ENCODE measurements at regions not wholly inside any gene's neighbourhood (a gene's known extent, or its start where the extent isn't known, plus 50 kb on each side); places are given as distances from the start of the nearest gene placed in this dataset.
"Not testable (repeated sequence)": the region's sequence is repeated elsewhere in the genome, so short reads cannot be mapped to it uniquely, and the experiment has no call there.

DNA sequence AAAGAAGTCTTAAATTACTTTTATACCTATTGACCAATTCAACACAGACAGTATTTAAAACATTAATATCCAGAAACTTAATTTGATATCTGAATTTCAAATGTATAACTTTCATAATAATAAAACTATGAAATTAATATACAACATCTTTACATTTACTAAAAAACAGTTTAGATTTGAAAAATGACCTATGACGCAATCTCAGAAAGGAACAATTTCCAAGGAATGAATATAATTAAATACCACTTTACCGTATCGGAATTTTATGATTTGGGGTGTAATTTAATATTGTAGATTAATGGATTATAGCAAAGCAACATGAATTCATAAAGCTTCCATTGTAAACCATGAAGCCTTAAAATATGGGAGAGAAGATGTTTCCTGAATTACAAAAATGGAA, 321.5 kb upstream of the TRPM3 start:
- in situ Hi-C loops (cut with MboI; ENCODE audit: low pct_unique_long_range_greater_than_20kb, low sequenced_read_pairs, unreplicated experiment), result no loop called here

DNA sequence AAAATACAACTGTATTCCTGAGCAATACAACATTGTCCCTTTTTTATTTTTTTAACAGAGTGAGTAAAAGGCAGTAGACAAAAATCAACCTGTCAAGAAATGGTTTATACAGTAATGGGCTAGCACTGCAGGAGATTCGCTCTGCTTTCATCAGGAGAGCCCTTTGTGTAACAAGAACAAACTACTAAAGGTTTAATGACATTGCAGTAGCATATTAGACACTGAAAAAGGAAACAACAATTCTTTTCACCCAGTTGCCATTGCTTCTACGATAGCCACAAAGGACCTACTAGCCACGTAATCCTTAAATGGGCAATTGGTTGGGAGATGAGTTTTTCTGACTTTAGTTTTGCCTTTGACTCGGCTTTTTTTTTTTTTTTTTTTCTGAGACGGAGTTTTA, 319.8 kb upstream of the TRPM3 start:
- TF ChIP-seq, protein P1, sequence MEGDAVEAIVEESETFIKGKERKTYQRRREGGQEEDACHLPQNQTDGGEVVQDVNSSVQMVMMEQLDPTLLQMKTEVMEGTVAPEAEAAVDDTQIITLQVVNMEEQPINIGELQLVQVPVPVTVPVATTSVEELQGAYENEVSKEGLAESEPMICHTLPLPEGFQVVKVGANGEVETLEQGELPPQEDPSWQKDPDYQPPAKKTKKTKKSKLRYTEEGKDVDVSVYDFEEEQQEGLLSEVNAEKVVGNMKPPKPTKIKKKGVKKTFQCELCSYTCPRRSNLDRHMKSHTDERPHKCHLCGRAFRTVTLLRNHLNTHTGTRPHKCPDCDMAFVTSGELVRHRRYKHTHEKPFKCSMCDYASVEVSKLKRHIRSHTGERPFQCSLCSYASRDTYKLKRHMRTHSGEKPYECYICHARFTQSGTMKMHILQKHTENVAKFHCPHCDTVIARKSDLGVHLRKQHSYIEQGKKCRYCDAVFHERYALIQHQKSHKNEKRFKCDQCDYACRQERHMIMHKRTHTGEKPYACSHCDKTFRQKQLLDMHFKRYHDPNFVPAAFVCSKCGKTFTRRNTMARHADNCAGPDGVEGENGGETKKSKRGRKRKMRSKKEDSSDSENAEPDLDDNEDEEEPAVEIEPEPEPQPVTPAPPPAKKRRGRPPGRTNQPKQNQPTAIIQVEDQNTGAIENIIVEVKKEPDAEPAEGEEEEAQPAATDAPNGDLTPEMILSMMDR (IDR thresholded peaks at IDR 0.05; ENCODE audit: extremely low read depth, insufficient read depth, missing control alignments), result no peak
- DNase-seq (ENCODE audit: low spot score), result no peak
- in situ Hi-C loops (cut with MboI; ENCODE audit: low pct_unique_long_range_greater_than_20kb, low sequenced_read_pairs, unreplicated experiment), result no loop called here

More for the DNA sequence above, 321.5 kb upstream of the TRPM3 start:
- TF ChIP-seq, protein P1 (IDR thresholded peaks at IDR 0.05; ENCODE audit: extremely low read depth, insufficient read depth, missing control alignments), result no peak
- DNase-seq (ENCODE audit: low spot score), result no peak

DNA sequence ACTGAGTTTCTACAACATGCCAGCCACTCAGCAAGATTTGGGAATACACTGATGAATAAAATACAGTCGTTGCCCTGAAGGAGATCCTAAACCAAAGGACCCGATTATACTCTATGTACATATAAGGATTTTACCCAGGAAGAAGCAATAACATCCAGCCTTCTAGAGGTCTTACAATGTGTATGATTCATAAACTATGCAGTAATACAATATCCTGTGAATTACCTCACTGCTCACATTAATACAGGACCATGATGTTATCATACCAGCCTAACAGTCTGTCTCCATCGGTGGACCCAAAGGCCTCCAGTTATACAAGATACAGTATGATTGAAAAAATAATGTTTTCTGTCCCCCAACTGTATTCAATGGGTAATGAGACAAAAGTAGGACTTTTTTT, 310.5 kb upstream of the TRPM3 start:
- no peak for DNase-seq (ENCODE audit: low spot score)
- TF ChIP-seq, protein P1 (IDR thresholded peaks at IDR 0.05; ENCODE audit: extremely low read depth, insufficient read depth, missing control alignments), result no peak
- in situ Hi-C loops (cut with MboI; ENCODE audit: low pct_unique_long_range_greater_than_20kb, low sequenced_read_pairs, unreplicated experiment), result no loop called here

DNA sequence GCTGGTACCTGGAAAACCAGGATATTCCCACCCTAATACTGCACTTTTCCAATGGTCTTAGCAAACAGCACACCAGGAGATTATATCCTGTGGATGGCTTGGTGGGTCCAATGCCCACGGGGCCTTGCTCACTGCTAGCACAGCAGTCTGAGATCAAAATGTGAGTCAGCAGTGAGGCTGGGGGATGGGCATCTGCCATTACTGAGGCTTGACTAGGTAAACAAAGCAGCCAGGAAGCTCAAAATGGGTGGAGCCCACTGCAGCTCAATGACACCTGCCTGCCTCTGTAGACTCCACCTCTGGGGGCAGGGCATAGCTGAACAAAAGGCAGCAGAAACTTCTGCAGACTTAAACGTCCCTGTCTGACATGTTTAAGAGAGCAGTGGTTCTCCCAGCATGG, 285.9 kb upstream of the TRPM3 start:
- DNase-seq (ENCODE audit: low spot score); in situ Hi-C loops (cut with MboI; ENCODE audit: low pct_unique_long_range_greater_than_20kb, low sequenced_read_pairs, unreplicated experiment): not testable (repeated sequence)

DNA sequence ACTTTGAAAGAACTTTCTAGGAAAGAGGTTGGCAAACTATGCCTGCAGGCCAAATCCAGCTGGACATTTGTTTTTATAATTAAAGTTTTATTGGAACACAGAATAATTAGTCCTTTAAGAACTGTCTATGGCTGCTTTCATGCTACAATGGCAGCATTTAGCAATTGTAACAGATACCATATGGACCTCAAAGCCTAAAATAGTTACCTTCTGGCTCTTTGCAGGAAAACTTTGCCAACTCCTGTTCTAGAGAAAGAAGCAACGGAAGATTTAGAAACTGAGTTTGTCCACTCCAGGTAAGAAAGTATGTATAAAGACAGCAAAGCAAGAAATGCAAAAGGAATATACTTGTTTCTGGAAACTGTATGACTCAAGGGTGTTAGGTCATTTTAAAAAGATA, 281.7 kb upstream of the TRPM3 start:
- no peak for DNase-seq (ENCODE audit: low spot score)
- TF ChIP-seq, protein P1 (IDR thresholded peaks at IDR 0.05; ENCODE audit: extremely low read depth, insufficient read depth, missing control alignments), result no peak
- in situ Hi-C loops (cut with MboI; ENCODE audit: low pct_unique_long_range_greater_than_20kb, low sequenced_read_pairs, unreplicated experiment), result no loop called here

DNA sequence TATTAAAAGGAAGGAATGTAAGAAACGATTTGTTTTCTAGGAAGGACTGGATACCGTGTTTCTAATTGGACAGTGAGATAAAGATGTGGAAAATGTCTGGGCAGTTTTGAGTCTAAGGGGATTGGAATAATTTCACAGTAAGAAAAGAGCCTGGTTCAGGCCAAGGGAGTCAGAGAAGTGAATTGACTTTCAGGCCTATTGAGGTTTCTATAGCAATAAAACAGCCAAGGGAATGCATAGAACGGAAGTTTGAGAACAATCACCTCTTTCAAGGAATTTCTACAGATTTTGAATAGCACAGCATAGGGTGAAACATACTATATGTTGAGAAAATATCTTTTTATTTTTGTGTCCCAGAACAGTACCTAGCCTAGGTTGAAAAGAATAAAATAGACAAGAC, 271.6 kb upstream of the TRPM3 start:
- in situ Hi-C loops (cut with MboI; ENCODE audit: low pct_unique_long_range_greater_than_20kb, low sequenced_read_pairs, unreplicated experiment), result no loop called here
- DNase-seq (ENCODE audit: low spot score), result no peak
- TF ChIP-seq, protein P1 (IDR thresholded peaks at IDR 0.05; ENCODE audit: extremely low read depth, insufficient read depth, missing control alignments), result no peak

DNA sequence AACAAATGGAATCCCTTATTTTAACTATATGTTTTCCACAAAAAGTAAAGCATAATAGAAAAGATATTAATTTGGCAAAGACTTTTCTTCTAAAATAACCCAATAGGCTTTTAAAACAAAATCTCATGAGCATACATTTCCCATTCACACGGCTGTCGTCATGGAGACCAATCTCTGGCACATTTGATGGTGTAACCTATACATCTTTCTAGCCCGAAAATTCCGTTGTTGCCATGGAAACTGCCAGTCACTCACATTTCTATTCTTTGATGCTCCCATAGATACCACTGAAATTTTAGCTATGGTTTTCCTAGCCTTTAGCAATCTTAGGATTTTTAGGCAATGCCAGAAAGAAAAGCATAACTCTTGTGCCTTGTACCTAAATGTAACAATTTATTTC, 262.9 kb upstream of the TRPM3 start:
- TF ChIP-seq, protein P1 (IDR thresholded peaks at IDR 0.05; ENCODE audit: extremely low read depth, insufficient read depth, missing control alignments), result no peak
- in situ Hi-C loops (cut with MboI; ENCODE audit: low pct_unique_long_range_greater_than_20kb, low sequenced_read_pairs, unreplicated experiment), result no loop called here
- no peak for DNase-seq (ENCODE audit: low spot score)

All from GM13977 (cell line).